ENCODE measurements at regions not wholly inside any gene's neighbourhood (a gene's known extent, or its start where the extent isn't known, plus 50 kb on each side); places are given as distances from the start of the nearest gene placed in this dataset.

DNA sequence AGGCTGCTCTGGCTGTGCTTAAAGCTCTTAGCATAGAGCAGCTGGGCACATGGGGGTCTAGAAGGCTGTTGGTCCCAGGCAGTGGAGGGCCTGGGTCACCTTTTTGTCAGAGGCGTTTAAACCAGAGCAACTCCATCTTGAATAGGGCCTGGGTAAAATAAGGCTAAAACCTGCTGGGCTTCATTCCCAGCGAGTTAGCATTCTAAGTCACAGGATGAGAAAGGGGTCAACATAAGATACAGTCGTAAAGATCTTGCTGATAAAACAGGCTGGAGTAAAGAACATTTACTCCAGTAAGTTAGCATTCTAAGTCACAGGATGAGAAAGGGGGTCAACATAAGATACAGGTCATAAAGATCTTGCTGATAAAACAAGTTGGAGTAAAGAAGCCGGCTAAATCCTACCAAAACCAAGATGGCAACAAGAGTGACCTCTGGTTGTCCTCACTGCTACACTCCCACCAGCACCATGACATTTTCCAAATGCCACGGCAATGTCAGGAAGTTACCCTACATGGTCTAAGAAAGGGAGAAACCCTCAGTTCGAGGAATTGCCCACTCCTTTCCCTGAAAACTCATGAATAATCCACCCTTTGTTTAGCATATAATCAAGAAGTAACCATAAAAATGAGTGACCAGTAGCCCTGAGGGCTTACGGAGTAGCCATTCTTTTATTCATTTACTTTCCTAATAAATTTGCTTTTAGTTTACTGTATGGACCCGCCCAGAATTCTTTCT lies 96.8 kb upstream of the PCBD1 start:
- no peak for TF ChIP-seq POLR2A (IDR thresholded peaks at IDR 0.05; ENCODE audit: low read depth)
- no peak for TF ChIP-seq CTCF (IDR thresholded peaks at IDR 0.05)
